GM12874 (cell line): ENCODE measurements at regions not wholly inside any gene's neighbourhood (a gene's known extent, or its start where the extent isn't known, plus 50 kb on each side); places are given as distances from the start of the nearest gene placed in this dataset.

ENCODE experiments used
- TF ChIP-seq, protein P1 (sequence below): IDR thresholded peaks from 2 replicates; pipeline ENCODE4 v1.5.1; 2011; ENCODE audit warnings: low read depth, mild to moderate bottlenecking, control low read depth, low read length, moderate library complexity; ENCODE audit not compliant: insufficient read depth

DNA sequence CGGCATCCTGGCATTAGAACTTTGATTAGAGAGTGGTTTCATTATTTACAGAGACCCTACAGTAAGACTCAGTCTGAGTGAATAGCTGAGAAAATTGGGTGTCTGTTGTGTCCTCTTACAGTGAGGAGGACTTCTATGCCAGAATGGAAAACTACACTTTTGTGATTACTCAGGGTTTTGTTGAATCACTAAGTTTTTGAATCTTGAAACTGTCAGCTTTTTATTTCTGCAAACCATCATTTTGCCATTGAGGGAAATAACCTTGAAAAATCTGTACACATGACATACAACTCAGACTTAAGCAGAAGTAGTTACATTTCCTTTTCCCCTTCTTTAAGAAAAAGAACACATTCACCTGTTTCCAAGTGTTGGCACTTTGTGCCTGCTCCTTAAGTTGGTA is 117.6 kb upstream of the RASGEF1B start:
- TF ChIP-seq, protein P1, sequence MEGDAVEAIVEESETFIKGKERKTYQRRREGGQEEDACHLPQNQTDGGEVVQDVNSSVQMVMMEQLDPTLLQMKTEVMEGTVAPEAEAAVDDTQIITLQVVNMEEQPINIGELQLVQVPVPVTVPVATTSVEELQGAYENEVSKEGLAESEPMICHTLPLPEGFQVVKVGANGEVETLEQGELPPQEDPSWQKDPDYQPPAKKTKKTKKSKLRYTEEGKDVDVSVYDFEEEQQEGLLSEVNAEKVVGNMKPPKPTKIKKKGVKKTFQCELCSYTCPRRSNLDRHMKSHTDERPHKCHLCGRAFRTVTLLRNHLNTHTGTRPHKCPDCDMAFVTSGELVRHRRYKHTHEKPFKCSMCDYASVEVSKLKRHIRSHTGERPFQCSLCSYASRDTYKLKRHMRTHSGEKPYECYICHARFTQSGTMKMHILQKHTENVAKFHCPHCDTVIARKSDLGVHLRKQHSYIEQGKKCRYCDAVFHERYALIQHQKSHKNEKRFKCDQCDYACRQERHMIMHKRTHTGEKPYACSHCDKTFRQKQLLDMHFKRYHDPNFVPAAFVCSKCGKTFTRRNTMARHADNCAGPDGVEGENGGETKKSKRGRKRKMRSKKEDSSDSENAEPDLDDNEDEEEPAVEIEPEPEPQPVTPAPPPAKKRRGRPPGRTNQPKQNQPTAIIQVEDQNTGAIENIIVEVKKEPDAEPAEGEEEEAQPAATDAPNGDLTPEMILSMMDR = no peak

DNA sequence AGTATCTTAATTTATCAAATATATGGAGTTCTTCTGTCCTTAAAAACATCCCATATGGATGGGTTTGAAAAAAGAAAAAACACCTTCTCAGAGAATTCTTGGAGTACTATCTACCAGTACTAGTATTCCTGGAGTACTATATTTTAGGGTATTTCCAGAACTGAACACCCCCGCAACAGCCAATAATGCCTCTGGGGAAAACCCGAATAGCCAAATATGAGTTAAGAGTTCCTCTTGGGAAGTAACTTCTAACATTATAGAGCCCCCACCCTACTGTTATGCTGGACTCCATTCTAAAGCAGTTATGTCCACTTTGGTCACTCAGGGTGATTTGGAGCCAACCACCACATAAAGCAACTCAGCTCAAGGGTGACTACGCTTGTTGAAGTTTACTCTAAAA is 115.0 kb upstream of the RASGEF1B start:
- TF ChIP-seq, protein P1 = no peak

DNA sequence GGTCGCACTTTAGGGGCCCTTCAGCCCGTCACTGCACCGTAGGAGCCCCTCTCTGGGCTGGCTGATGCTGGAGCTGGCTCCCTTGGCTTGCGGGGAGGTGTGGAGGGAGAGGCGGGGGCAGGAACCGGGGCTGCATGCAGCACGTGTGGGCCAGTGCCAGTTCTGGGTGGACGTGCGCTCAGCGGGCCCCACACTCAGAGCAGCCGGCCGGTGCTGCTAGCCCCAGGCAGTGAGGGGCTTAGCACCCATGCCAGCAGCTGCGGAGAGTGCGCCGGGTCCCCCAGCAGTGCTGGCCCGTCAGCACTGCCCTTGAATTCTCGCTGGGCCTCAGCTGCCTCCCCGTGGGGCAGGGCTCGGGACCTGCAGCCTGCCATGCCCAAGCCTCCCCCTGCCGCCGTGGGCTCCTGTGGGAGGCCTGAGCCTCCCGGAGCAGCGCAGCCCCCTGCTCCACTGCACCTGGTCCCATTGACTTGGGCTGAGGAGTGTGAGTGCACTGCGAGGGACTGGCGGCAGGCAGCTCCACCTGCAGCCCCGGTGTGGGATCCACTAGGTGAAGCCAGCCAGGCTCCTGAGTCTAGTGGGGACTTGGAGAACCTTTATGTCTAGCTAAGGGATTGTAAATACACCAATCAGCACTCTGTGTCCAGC is 108.8 kb upstream of the RASGEF1B start:
- TF ChIP-seq, protein P1 = no peak

DNA sequence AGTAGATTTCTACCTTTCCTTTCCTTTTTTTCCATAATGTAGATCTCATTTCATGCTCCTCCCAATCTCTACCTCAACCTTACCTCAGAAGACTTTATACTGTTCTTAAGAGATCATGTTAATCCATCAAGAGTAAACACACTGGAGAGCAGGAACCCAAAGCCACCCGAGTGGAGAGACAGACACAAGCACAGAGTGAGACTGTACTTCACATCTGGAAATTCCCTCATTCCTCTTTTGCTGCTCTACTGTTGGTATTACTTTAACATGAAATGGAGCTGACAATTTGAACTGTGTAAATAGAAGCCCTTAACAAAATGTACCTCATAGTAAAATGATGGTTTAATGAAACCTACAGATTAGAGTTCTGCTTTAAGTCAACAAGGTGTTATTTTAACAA is 105.7 kb upstream of the RASGEF1B start:
- TF ChIP-seq, protein P1 = no peak

DNA sequence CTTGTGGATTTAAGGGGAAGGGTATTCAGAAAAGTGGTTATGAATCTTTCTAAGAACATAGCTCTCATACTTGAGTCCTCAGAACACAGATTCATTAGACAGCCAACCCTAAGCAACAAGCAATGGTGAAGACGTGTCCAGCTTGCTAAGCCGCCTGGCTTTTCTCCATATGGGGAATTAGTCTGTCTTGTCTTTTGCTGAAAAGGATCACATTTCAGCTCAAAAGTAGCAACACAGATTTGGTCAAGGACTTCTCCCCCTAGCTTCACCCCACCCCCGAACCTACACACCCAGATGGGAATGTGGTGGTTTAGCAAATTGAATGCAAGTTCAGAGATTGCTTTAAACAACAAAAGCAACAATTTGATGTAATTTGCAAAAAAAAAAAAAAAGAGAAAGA is 103.3 kb upstream of the RASGEF1B start:
- TF ChIP-seq, protein P1 = no peak

DNA sequence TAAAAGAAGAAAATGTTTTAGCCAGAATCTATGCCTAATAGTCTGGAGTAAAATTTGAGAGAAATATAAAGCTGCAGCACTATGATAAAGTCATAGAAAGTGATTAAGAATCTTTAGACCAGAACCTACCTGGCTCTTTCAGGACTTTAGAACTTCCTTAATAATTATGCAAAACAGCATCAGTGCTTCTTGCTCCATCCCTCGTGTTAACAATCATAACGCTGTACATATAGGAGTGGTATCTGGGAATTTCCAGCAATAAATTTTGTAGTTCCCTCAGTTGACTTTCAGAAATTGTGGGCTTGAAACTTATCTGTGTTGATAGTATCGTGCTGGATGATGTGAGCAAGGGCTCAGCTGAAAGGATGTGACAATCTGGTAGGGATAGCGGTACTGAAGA is 102.1 kb upstream of the RASGEF1B start:
- TF ChIP-seq, protein P1 = no peak

DNA sequence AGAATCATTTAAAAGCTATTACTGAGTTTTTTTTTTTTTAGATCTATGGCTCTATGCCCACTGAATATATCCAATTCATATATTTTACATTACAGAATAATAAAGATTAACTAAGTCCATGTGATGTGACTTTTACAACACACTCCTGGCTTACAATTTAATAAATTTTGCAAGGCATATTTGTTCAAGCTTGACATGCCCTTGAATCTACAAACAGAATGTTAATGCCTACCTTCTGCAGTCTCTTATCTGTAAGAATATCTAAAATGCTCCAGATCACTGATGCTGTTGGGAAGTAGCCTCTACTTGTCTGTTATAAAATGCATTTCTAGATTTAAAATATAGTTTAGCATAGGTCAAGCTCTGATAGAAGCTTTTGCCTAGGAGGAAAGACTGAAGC is 100.7 kb upstream of the RASGEF1B start:
- TF ChIP-seq, protein P1 = no peak
